MM.1S (cell line): ENCODE measurements at regions not wholly inside any gene's neighbourhood (a gene's known extent, or its start where the extent isn't known, plus 50 kb on each side); places are given as distances from the start of the nearest gene placed in this dataset.

Source experiments
- CTCF ChIP-seq: fragments of 300-600 bp; sonication (generic); IDR thresholded peaks from 2 replicates; pipeline ENCODE4 v1.5.1; 2016; ENCODE audit warnings: antibody characterized with exemption, low read length, mixed read lengths
- EZH2 ChIP-seq: fragments of 300-600 bp; sonication (generic); optimal IDR thresholded peaks from 2 replicates; pipeline ENCODE3; 2017; ENCODE audit warnings: low read depth, mild to moderate bottlenecking, antibody characterized with exemption, low read length, mixed read lengths
- EZH2phosphoT487 ChIP-seq: fragments of 300-600 bp; sonication (generic); IDR thresholded peaks from 2 replicates; pipeline ENCODE4 v1.6.1; 2018; ENCODE audit warnings: antibody characterized with exemption, low read length

- TF ChIP-seq CTCF: no peak
- no peak for TF ChIP-seq EZH2
- no peak for TF ChIP-seq EZH2phosphoT487
Observed at GRCh38 chr18:11411048-11411447, 198.3 kb upstream of the SLC35G4 start.
